Thyroid gland (tissue), 4 donors: ENCODE measurements at regions not wholly inside any gene's neighbourhood (a gene's known extent, or its start where the extent isn't known, plus 50 kb on each side); places are given as distances from the start of the nearest gene placed in this dataset.
"Not testable (repeated sequence)": the region's sequence is repeated elsewhere in the genome, so short reads cannot be mapped to it uniquely, and the experiment has no call there.

Experiments used
- CTCF ChIP-seq, 6 experiments: fragments of 200-600 bp in 3 of 6; fragments of 450-650 bp in 3 of 6; sonication (generic) in 3 of 6; IDR thresholded peaks; one replicate each; pipeline ENCODE4 v1.5.1; 2016 to 2019; ENCODE audit warnings: antibody characterized with exemption in 6 of 6, mild to moderate bottlenecking in 2 of 6, inconsistent platforms in 1 of 6, moderate library complexity in 1 of 6
- POLR2A ChIP-seq, 2 donors: fragments of 450-650 bp; IDR thresholded peaks; one replicate each; pipeline ENCODE4 v1.6.1; 2017; ENCODE audit warnings: antibody characterized with exemption in 2 of 2, mild to moderate bottlenecking in 2 of 2, moderate library complexity in 1 of 2

- TF ChIP-seq CTCF, POLR2A (IDR thresholded peaks at IDR 0.05): not testable (repeated sequence)
These were observed 272.6 kb downstream of the CXCL12 start for GRCh38 chr10:44112280-44112679.
